ENCODE measurements at regions not wholly inside any gene's neighbourhood (a gene's known extent, or its start where the extent isn't known, plus 50 kb on each side); places are given as distances from the start of the nearest gene placed in this dataset.

- H3K14ac ChIP-seq (ENCODE audit: low read length), result no peak overlapping the region
- H4K91ac ChIP-seq (ENCODE audit: low read depth, low read length, poor library complexity), result no peak overlapping the region
- no peak overlapping the region for H2BK15ac ChIP-seq (ENCODE audit: low read length)
- peaks cover 0 to 13% of the 10 kb centered on the region in 2 donors for H3K4me1 ChIP-seq (ENCODE audit: control insufficient read depth in 2 of 2, insufficient read depth in 1 of 2, low read depth in 1 of 2, low read length in 2 of 2)
- H3K9me3 ChIP-seq (replicated peaks in 1 of 2; ENCODE audit: control insufficient read depth in 2 of 2, insufficient read depth in 1 of 2, low read depth in 1 of 2, low read length in 2 of 2), result no peaks in the 10 kb centered on the region
- DNase-seq (ENCODE audit: low spot score), result no peak
- no peak overlapping the region for H4K8ac ChIP-seq (ENCODE audit: low read depth, low read length)
- no peak overlapping the region for H2AK5ac ChIP-seq (ENCODE audit: low read depth, low read length)
- no peak overlapping the region for H2AFZ ChIP-seq (ENCODE audit: low read length)
- no peaks in the 10 kb centered on the region for H3K36me3 ChIP-seq (replicated peaks in 1 of 2; ENCODE audit: control insufficient read depth in 2 of 2, insufficient read depth in 2 of 2, low read length in 2 of 2)
- H3K4me3 ChIP-seq (ENCODE audit: low read length in 2 of 2), result no peak overlapping the region
- H3K79me1 ChIP-seq (ENCODE audit: low read depth, low read length), result no peaks in the 10 kb centered on the region
- no peak overlapping the region for H2BK12ac ChIP-seq (ENCODE audit: low read length)
- no CpG with 5 or more reads among the region's 1 CpG for WGBS, 2 donors (ENCODE audit: extremely low coverage in 2 of 2, insufficient read length in 2 of 2, insufficient replicate concordance in 1 of 2)
- no peak overlapping the region for H3K18ac ChIP-seq (ENCODE audit: low read length)
- H3K9ac ChIP-seq (ENCODE audit: low read depth, low read length, poor library complexity), result no peak overlapping the region
- H3K27me3 ChIP-seq (ENCODE audit: control insufficient read depth in 3 of 3, insufficient read depth in 3 of 3, low read depth in 1 of 3, low read length in 3 of 3), result no peaks in the 10 kb centered on the region
- H3K4ac ChIP-seq (ENCODE audit: low read length), result no peak overlapping the region
- H2BK5ac ChIP-seq (ENCODE audit: low read length), result no peak overlapping the region
- no peak overlapping the region for H3K4me2 ChIP-seq (ENCODE audit: insufficient read depth, low read length, poor library complexity, severe bottlenecking)
- no peak overlapping the region for H3K23ac ChIP-seq (ENCODE audit: low read depth, low read length, poor library complexity)
- H2BK120ac ChIP-seq (ENCODE audit: low read depth, low read length), result no peak overlapping the region
- H3K27ac ChIP-seq (replicated peaks; ENCODE audit: low read length), result no peak overlapping the region
Measured at GRCh38 chr11:116375221-116375620, 397.6 kb downstream of the BUD13 start.

- Histone ChIP-seq H3K4me1 (ENCODE audit: control insufficient read depth in 2 of 2, insufficient read depth in 1 of 2, low read depth in 1 of 2, low read length in 2 of 2) (peaks cover 0 to 13% of the 10 kb centered on the region in 2 donors), H3K79me1 (ENCODE audit: low read depth, low read length) (no peaks in the 10 kb centered on the region), H2BK5ac (ENCODE audit: low read length) (no peak overlapping the region), H3K27me3 (ENCODE audit: control insufficient read depth in 3 of 3, insufficient read depth in 3 of 3, low read depth in 1 of 3, low read length in 3 of 3) (no peaks in the 10 kb centered on the region), H2AK5ac (ENCODE audit: low read depth, low read length) (no peak overlapping the region), H2AFZ (ENCODE audit: low read length) (no peak overlapping the region), H3K23ac (ENCODE audit: low read depth, low read length, poor library complexity) (no peak overlapping the region), H3K4me2 (ENCODE audit: insufficient read depth, low read length, poor library complexity, severe bottlenecking) (no peak overlapping the region), H3K9me3 (replicated peaks in 1 of 2; ENCODE audit: control insufficient read depth in 2 of 2, insufficient read depth in 1 of 2, low read depth in 1 of 2, low read length in 2 of 2) (no peaks in the 10 kb centered on the region), H3K4me3 (ENCODE audit: low read length in 2 of 2) (no peak overlapping the region), H4K8ac (ENCODE audit: low read depth, low read length) (no peak overlapping the region), H3K18ac (ENCODE audit: low read length) (no peak overlapping the region), H3K27ac (replicated peaks; ENCODE audit: low read length) (no peak overlapping the region), H2BK12ac (ENCODE audit: low read length) (no peak overlapping the region), H2BK15ac (ENCODE audit: low read length) (no peak overlapping the region), H3K14ac (ENCODE audit: low read length) (no peak overlapping the region), H2BK120ac (ENCODE audit: low read depth, low read length) (no peak overlapping the region), H4K91ac (ENCODE audit: low read depth, low read length, poor library complexity) (no peak overlapping the region), H3K36me3 (replicated peaks in 1 of 2; ENCODE audit: control insufficient read depth in 2 of 2, insufficient read depth in 2 of 2, low read length in 2 of 2) (no peaks in the 10 kb centered on the region), H3K4ac (ENCODE audit: low read length) (no peak overlapping the region), H3K9ac (ENCODE audit: low read depth, low read length, poor library complexity) (no peak overlapping the region)
- WGBS, 2 donors (ENCODE audit: extremely low coverage in 2 of 2, insufficient read length in 2 of 2, insufficient replicate concordance in 1 of 2), result no CpG with 5 or more reads among the region's 1 CpG
- no peak for DNase-seq (ENCODE audit: low spot score)
Measured at GRCh38 chr11:116374085-116374484, 398.7 kb downstream of the BUD13 start.

- Histone ChIP-seq H3K18ac (ENCODE audit: low read length) (no peak overlapping the region), H3K27me3 (ENCODE audit: control insufficient read depth in 3 of 3, insufficient read depth in 3 of 3, low read depth in 1 of 3, low read length in 3 of 3) (no peaks in the 10 kb centered on the region), H3K79me1 (ENCODE audit: low read depth, low read length) (no peaks in the 10 kb centered on the region), H3K9me3 (replicated peaks in 1 of 2; ENCODE audit: control insufficient read depth in 2 of 2, insufficient read depth in 1 of 2, low read depth in 1 of 2, low read length in 2 of 2) (no peaks in the 10 kb centered on the region), H3K4me3 (ENCODE audit: low read length in 2 of 2) (no peak overlapping the region), H4K8ac (ENCODE audit: low read depth, low read length) (no peak overlapping the region), H2BK5ac (ENCODE audit: low read length) (no peak overlapping the region), H2BK12ac (ENCODE audit: low read length) (no peak overlapping the region), H2BK120ac (ENCODE audit: low read depth, low read length) (no peak overlapping the region), H2BK15ac (ENCODE audit: low read length) (no peak overlapping the region), H3K4me2 (ENCODE audit: insufficient read depth, low read length, poor library complexity, severe bottlenecking) (no peak overlapping the region), H2AK5ac (ENCODE audit: low read depth, low read length) (no peak overlapping the region), H3K23ac (ENCODE audit: low read depth, low read length, poor library complexity) (no peak overlapping the region), H3K4ac (ENCODE audit: low read length) (no peak overlapping the region), H3K9ac (ENCODE audit: low read depth, low read length, poor library complexity) (no peak overlapping the region), H4K91ac (ENCODE audit: low read depth, low read length, poor library complexity) (no peak overlapping the region), H3K4me1 (ENCODE audit: control insufficient read depth in 2 of 2, insufficient read depth in 1 of 2, low read depth in 1 of 2, low read length in 2 of 2) (peaks cover 0 to 13% of the 10 kb centered on the region in 2 donors), H3K36me3 (replicated peaks in 1 of 2; ENCODE audit: control insufficient read depth in 2 of 2, insufficient read depth in 2 of 2, low read length in 2 of 2) (no peaks in the 10 kb centered on the region), H2AFZ (ENCODE audit: low read length) (no peak overlapping the region), H3K14ac (ENCODE audit: low read length) (no peak overlapping the region), H3K27ac (replicated peaks; ENCODE audit: low read length) (no peak overlapping the region)
- DNase-seq (ENCODE audit: low spot score), result no peak
- WGBS, 2 donors (ENCODE audit: extremely low coverage in 2 of 2, insufficient read length in 2 of 2, insufficient replicate concordance in 1 of 2), result no CpG with 5 or more reads among the region's 10 CpGs
Measured at GRCh38 chr11:116373104-116373944, 399.5 kb downstream of the BUD13 start.

DNA sequence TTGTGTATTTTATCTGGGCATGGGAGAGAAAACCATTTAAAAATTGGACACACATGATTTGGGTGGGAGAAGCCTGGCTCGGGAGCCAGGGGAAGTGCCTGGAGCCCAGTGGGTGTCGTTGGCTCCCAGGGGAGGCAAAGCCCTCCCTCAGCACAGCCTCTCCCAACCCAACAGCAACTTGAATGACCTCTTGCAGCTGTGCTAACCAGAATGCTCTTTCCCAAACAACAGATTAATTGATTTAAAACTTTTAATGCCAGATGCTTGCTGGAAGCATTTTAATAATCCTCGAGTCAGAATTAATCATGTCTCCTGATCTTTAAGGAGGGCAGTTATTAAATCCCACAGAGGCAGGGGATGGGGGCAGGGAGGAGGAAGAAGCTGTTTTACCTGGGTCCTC is 401.6 kb downstream of the BUD13 start:
- Histone ChIP-seq H2BK120ac (ENCODE audit: low read depth, low read length) (no peak overlapping the region), H4K91ac (ENCODE audit: low read depth, low read length, poor library complexity) (no peak overlapping the region), H3K14ac (ENCODE audit: low read length) (no peak overlapping the region), H3K4me3 (ENCODE audit: low read length in 2 of 2) (no peak overlapping the region), H2BK15ac (ENCODE audit: low read length) (no peak overlapping the region), H2BK12ac (ENCODE audit: low read length) (no peak overlapping the region), H3K9me3 (replicated peaks in 1 of 2; ENCODE audit: control insufficient read depth in 2 of 2, insufficient read depth in 1 of 2, low read depth in 1 of 2, low read length in 2 of 2) (no peaks in the 10 kb centered on the region), H4K8ac (ENCODE audit: low read depth, low read length) (no peak overlapping the region), H3K36me3 (replicated peaks in 1 of 2; ENCODE audit: control insufficient read depth in 2 of 2, insufficient read depth in 2 of 2, low read length in 2 of 2) (no peaks in the 10 kb centered on the region), H3K27me3 (ENCODE audit: control insufficient read depth in 3 of 3, insufficient read depth in 3 of 3, low read depth in 1 of 3, low read length in 3 of 3) (no peaks in the 10 kb centered on the region), H2AFZ (ENCODE audit: low read length) (no peak overlapping the region), H2BK5ac (ENCODE audit: low read length) (no peak overlapping the region), H3K4me2 (ENCODE audit: insufficient read depth, low read length, poor library complexity, severe bottlenecking) (no peak overlapping the region), H3K79me1 (ENCODE audit: low read depth, low read length) (no peaks in the 10 kb centered on the region), H3K4me1 (ENCODE audit: control insufficient read depth in 2 of 2, insufficient read depth in 1 of 2, low read depth in 1 of 2, low read length in 2 of 2) (peaks cover 0 to 20% of the 10 kb centered on the region in 2 donors), H3K4ac (ENCODE audit: low read length) (no peak overlapping the region), H3K9ac (ENCODE audit: low read depth, low read length, poor library complexity) (no peak overlapping the region), H3K27ac (replicated peaks; ENCODE audit: low read length) (no peak overlapping the region), H3K23ac (ENCODE audit: low read depth, low read length, poor library complexity) (no peak overlapping the region), H3K18ac (ENCODE audit: low read length) (no peak overlapping the region), H2AK5ac (ENCODE audit: low read depth, low read length) (no peak overlapping the region)
- no CpG with 5 or more reads among the region's 3 CpGs for WGBS, 2 donors (ENCODE audit: extremely low coverage in 2 of 2, insufficient read length in 2 of 2, insufficient replicate concordance in 1 of 2)
- no peak for DNase-seq (ENCODE audit: low spot score)

Data from neuronal stem cell (in vitro differentiated cells).